SJCRH30 (cell line): ENCODE measurements at regions not wholly inside any gene's neighbourhood (a gene's known extent, or its start where the extent isn't known, plus 50 kb on each side); places are given as distances from the start of the nearest gene placed in this dataset.

Source experiments
- DNase-seq, 2 experiments: peaks; one replicate each; pipeline ENCODE4 v3.0.0-alpha.2; 2015 to 2020
- H3K27ac ChIP-seq: fragments of 250-450 bp; sonication (Bioruptor Pico); 2 replicates; pipeline ENCODE4 v1.5.1; 2020; ENCODE audit warnings: mild to moderate bottlenecking, moderate library complexity
- H3K27me3 ChIP-seq: fragments of 250-450 bp; sonication (Bioruptor Pico); 2 replicates; pipeline ENCODE4 v1.5.1; 2020; ENCODE audit warnings: mild to moderate bottlenecking, moderate library complexity
- H3K36me3 ChIP-seq: fragments of 250-450 bp; sonication (Bioruptor Pico); 2 replicates; pipeline ENCODE4 v1.5.1; 2020; ENCODE audit warnings: mild to moderate bottlenecking, moderate library complexity
- H3K4me1 ChIP-seq: fragments of 250-450 bp; sonication (Bioruptor Pico); 2 replicates; pipeline ENCODE4 v1.5.1; 2020; ENCODE audit warnings: mild to moderate bottlenecking, moderate library complexity
- H3K4me3 ChIP-seq: fragments of 250-450 bp; sonication (Bioruptor Pico); 2 replicates; pipeline ENCODE4 v1.5.1; 2020; ENCODE audit warnings: mild to moderate bottlenecking, moderate library complexity
- H3K9me3 ChIP-seq: fragments of 250-450 bp; sonication (Bioruptor Pico); replicated peaks from 2 replicates; pipeline ENCODE4 v1.5.1; 2020; ENCODE audit warnings: mild to moderate bottlenecking, moderate library complexity

DNA sequence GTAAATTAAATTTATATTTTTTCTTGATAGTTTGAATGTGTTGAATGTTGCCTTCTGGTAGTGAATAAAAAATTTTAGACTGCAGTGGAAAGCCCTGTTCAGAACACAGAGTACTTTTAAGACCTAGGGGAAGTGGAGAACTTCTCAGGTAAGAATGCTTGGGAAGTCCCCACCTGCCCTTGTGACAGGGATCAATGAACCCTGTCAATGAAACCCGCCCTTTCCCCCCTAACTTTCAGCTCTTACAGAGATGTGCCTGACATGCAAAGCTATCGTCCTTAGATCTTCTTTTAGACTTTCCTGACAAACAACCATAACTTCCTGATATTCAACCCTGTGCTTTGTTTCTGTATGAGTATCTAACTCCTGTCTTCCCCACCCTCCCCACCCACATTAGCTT, 562.7 kb downstream of the TLE4 start:
- no peaks in the 10 kb centered on the region for H3K4me1 ChIP-seq
- DNase-seq, result no peak

GRCh38 chr9:80131627-80132026, 559.9 kb downstream of the TLE4 start:
- Histone ChIP-seq H3K27ac (no peak overlapping the region), H3K4me3 (no peak overlapping the region), H3K36me3 (no peaks in the 10 kb centered on the region), H3K4me1 (no peaks in the 10 kb centered on the region), H3K27me3 (no peaks in the 10 kb centered on the region), H3K9me3 (no peaks in the 10 kb centered on the region; the same call in none of the 2 replicates)
- no peak for DNase-seq

More for the DNA sequence above, 562.7 kb downstream of the TLE4 start:
- no peaks in the 10 kb centered on the region; the same call in 1 of the 2 replicates for H3K9me3 ChIP-seq
- no peak overlapping the region for H3K4me3 ChIP-seq
- H3K27ac ChIP-seq, result no peak overlapping the region
- H3K36me3 ChIP-seq, result no peaks in the 10 kb centered on the region
- H3K27me3 ChIP-seq, result no peaks in the 10 kb centered on the region

- H3K4me3 ChIP-seq, result no peak overlapping the region
- no peak for DNase-seq
- H3K4me1 ChIP-seq, result no peaks in the 10 kb centered on the region
- H3K36me3 ChIP-seq, result no peaks in the 10 kb centered on the region
- no peaks in the 10 kb centered on the region; the same call in 1 of the 2 replicates for H3K9me3 ChIP-seq
- H3K27me3 ChIP-seq, result no peaks in the 10 kb centered on the region
- H3K27ac ChIP-seq, result no peak overlapping the region
These were observed 556.2 kb downstream of the TLE4 start for GRCh38 chr9:80127920-80128319.

- Histone ChIP-seq H3K4me3 (no peak overlapping the region), H3K36me3 (no peaks in the 10 kb centered on the region), H3K27ac (no peak overlapping the region), H3K4me1 (no peaks in the 10 kb centered on the region), H3K9me3 (no peaks in the 10 kb centered on the region; the same call in 1 of the 2 replicates), H3K27me3 (no peaks in the 10 kb centered on the region)
- no peak for DNase-seq
These were observed 554.0 kb downstream of the TLE4 start for GRCh38 chr9:80125731-80126264.

GRCh38 chr9:80117031-80117430, 545.3 kb downstream of the TLE4 start:
- Histone ChIP-seq H3K9me3 (peaks cover 6% of the 10 kb centered on the region), H3K4me1 (no peaks in the 10 kb centered on the region), H3K27me3 (no peaks in the 10 kb centered on the region), H3K36me3 (no peaks in the 10 kb centered on the region), H3K4me3 (no peak overlapping the region), H3K27ac (no peak overlapping the region)
- no peak for DNase-seq

GRCh38 chr9:80114241-80114640, 542.5 kb downstream of the TLE4 start:
- H3K27me3 ChIP-seq, result no peaks in the 10 kb centered on the region
- no peak overlapping the region for H3K4me3 ChIP-seq
- no peak overlapping the region for H3K27ac ChIP-seq
- H3K36me3 ChIP-seq, result no peaks in the 10 kb centered on the region
- H3K9me3 ChIP-seq, result peaks cover 6% of the 10 kb centered on the region
- DNase-seq, result no peak
- H3K4me1 ChIP-seq, result no peaks in the 10 kb centered on the region

- Histone ChIP-seq H3K27me3 (no peaks in the 10 kb centered on the region), H3K4me3 (no peak overlapping the region), H3K27ac (no peak overlapping the region), H3K4me1 (no peaks in the 10 kb centered on the region), H3K9me3 (no peaks in the 10 kb centered on the region; the same call in 1 of the 2 replicates), H3K36me3 (no peaks in the 10 kb centered on the region)
- DNase-seq, result no peak
These were observed 536.3 kb downstream of the TLE4 start for GRCh38 chr9:80107931-80108660.

DNA sequence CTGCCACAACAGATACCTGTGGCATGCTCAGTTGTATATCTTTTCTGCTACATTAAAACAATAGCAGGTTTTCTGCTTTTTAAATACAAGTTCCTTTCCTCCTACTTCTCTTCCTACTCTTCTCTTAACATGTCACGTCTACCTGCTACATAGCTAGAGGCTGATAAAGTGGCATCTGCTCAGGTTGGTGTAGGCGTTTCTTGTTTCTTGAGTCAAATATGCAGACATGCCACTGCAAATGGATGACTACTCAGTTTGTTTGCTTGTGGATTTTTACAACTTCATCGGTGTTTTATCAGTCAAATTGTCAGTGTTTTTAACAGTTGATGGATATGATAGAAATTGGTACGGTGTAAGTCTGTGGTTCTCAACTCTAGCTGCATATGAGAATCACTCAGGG, 525.7 kb downstream of the TLE4 start:
- Histone ChIP-seq H3K36me3 (no peaks in the 10 kb centered on the region), H3K4me1 (no peaks in the 10 kb centered on the region), H3K27me3 (no peaks in the 10 kb centered on the region), H3K9me3 (0 out of 2 replicates have a peak, but pooled peaks cover 3% of the 10 kb centered on the region), H3K4me3 (no peak overlapping the region), H3K27ac (no peak overlapping the region)
- DNase-seq, result no peak

DNA sequence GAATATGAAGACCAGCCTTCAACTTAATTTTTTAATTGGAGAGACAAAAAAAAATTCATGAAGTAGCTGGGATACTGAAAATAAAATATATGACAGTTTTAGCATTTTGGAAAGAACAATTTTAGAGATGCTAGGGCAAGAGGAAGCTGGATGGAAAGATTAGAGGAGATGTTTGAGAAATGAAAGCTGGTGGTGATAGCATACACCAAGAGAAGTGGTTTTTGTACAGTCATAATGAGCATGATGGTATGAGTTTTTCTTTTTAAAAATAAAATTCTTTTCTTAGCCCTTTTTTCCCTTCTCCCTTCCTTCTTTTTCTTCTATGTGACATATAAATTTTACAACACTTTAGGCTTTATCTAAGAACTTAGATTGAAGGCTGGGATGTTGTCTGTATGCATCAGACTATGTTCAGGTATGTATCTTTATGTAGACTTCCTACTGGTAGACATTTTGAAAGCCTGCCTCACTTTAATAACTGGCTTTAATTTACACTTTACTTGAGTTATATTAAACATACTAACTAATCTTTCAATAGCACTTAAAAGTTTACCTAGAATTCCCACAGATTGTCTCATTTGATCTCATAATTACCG, 522.5 kb downstream of the TLE4 start:
- Histone ChIP-seq H3K4me1 (no peaks in the 10 kb centered on the region), H3K9me3 (0 out of 2 replicates have a peak, but pooled peaks cover 3% of the 10 kb centered on the region)

GRCh38 chr9:80093695-80094094, 521.9 kb downstream of the TLE4 start:
- H3K36me3 ChIP-seq, result no peaks in the 10 kb centered on the region
- H3K4me3 ChIP-seq, result no peak overlapping the region
- H3K9me3 ChIP-seq, result no peaks in the 10 kb centered on the region
- no peaks in the 10 kb centered on the region for H3K27me3 ChIP-seq
- no peak overlapping the region for H3K27ac ChIP-seq
- H3K4me1 ChIP-seq, result no peaks in the 10 kb centered on the region
- DNase-seq, result no peak

More for the DNA sequence above, 522.5 kb downstream of the TLE4 start:
- no peaks in the 10 kb centered on the region for H3K36me3 ChIP-seq
- DNase-seq, result no peak
- H3K27ac ChIP-seq, result no peak overlapping the region
- H3K4me3 ChIP-seq, result no peak overlapping the region
- no peaks in the 10 kb centered on the region for H3K27me3 ChIP-seq

- Histone ChIP-seq H3K9me3 (no peaks in the 10 kb centered on the region), H3K27ac (no peak overlapping the region), H3K27me3 (no peaks in the 10 kb centered on the region), H3K4me3 (no peak overlapping the region), H3K4me1 (no peaks in the 10 kb centered on the region), H3K36me3 (no peaks in the 10 kb centered on the region)
- DNase-seq, result no peak
These were observed 519.8 kb downstream of the TLE4 start for GRCh38 chr9:80091526-80091925.

GRCh38 chr9:80090317-80090716, 518.6 kb downstream of the TLE4 start:
- H3K27ac ChIP-seq, result no peak overlapping the region
- no peaks in the 10 kb centered on the region for H3K4me1 ChIP-seq
- no peaks in the 10 kb centered on the region for H3K36me3 ChIP-seq
- no peaks in the 10 kb centered on the region for H3K9me3 ChIP-seq
- no peak for DNase-seq
- H3K27me3 ChIP-seq, result no peaks in the 10 kb centered on the region
- H3K4me3 ChIP-seq, result no peak overlapping the region

- H3K27ac ChIP-seq, result no peak overlapping the region
- no peaks in the 10 kb centered on the region for H3K4me1 ChIP-seq
- no peaks in the 10 kb centered on the region for H3K27me3 ChIP-seq
- no peaks in the 10 kb centered on the region for H3K36me3 ChIP-seq
- no peak for DNase-seq
- no peaks in the 10 kb centered on the region for H3K9me3 ChIP-seq
- no peak overlapping the region for H3K4me3 ChIP-seq
These were observed 515.1 kb downstream of the TLE4 start for GRCh38 chr9:80086822-80087345.

DNA sequence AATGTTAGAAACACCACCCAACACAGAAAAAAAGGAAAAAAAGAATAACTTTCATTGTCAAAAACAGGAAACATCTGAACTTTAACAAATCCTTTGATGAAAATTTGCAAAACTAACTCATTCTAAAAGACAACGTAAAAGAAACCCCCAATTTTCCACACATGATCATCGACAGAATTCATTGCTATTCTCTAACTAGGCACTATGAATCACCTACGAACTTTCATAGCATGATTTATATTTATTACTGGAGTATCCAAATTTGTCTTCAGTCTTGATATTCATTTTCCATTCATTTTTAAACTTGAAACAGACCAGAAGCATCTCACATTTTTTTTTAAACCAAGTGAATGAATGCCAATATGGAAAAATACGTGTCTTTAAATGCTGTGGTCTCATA, 514.6 kb downstream of the TLE4 start:
- Histone ChIP-seq H3K4me1 (no peaks in the 10 kb centered on the region), H3K27ac (no peak overlapping the region), H3K9me3 (no peaks in the 10 kb centered on the region), H3K4me3 (no peak overlapping the region), H3K27me3 (no peaks in the 10 kb centered on the region), H3K36me3 (no peaks in the 10 kb centered on the region)
- no peak for DNase-seq

GRCh38 chr9:80085668-80086067, 513.9 kb downstream of the TLE4 start:
- Histone ChIP-seq H3K36me3 (no peaks in the 10 kb centered on the region), H3K27me3 (no peaks in the 10 kb centered on the region), H3K4me3 (no peak overlapping the region), H3K27ac (no peak overlapping the region), H3K4me1 (no peaks in the 10 kb centered on the region), H3K9me3 (no peaks in the 10 kb centered on the region)
- no peak for DNase-seq
